NOMO-1 (cell line): ENCODE measurements at regions not wholly inside any gene's neighbourhood (a gene's known extent, or its start where the extent isn't known, plus 50 kb on each side); places are given as distances from the start of the nearest gene placed in this dataset.
"Not testable (repeated sequence)": the region's sequence is repeated elsewhere in the genome, so short reads cannot be mapped to it uniquely, and the experiment has no call there.

Experiments
- DNase-seq, 2 experiments: peaks; one replicate each; lab custom pipeline; 2025; ENCODE audit not compliant: unreplicated experiment in 2 of 2; lab: John Stamatoyannopoulos, UW

DNA sequence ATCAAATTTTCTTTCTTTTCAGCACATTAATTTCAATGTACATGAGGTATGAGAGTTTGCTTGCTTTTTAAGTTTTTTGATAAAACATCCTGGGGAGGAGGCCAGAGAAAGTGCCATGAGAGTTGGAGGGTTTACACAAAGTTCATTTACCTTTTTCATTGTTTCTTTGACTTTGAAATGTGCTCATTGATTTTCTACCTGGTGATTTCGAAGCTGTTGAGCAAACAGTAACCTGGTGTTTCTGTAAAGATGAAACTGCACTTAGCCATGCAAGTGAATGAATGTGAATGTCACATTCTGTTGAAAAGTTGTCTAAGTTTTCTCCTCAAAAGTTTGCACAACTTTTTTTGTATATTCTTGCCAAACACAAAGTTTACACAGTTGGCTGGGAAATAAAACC lies 797.0 kb downstream of the METTL4 start:
- DNase-seq: no peak

DNA sequence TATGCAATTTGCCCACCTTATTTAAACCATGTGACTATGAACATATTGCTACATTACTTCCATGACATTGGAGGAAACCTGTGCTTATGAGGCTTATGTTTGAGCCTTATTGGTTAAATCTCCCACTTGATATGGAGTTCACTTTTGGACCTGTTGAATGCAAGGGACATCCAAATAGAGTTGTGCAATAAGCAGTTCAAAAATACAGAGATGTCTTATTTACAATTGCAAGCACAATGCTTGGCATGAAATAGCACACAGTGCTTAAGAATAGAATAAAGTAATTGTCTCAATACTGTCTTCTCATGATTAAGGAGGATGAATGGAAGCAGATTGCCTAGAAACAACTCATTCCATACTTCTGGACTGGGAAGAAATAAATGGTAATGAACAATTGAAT lies 793.5 kb downstream of the METTL4 start:
- DNase-seq: no peak

DNA sequence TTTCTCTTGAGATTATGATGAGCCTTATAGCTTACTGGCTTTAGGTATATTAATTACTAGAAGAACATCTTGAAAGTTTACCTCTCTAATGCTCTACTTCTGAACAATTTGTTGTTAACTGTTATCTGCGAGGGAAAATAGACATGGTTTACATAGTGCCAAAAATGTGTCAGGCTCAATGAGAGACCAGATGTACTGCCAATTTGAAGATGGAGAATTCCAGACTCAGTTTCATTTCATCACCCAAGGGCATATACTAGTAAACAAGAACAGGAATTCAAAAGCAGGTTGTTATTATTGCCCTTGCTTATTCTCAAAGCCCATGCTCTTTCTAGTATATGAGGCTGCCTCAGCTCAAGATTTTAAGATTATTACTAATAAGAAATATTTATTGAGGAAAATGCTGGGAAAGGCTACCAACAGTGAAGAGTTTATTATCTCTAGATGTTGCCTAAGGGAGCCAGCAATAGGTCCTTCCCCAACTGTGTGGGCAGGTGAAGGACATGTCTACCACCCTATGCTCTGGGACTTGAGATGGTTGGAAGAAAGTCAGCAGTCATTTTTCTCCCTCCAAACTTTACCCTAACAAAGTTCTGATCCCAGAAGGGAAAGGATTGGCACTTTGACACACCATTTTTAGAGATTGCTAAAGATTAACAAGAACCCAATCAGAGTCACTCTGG lies 792.7 kb downstream of the METTL4 start:
- no peak for DNase-seq

DNA sequence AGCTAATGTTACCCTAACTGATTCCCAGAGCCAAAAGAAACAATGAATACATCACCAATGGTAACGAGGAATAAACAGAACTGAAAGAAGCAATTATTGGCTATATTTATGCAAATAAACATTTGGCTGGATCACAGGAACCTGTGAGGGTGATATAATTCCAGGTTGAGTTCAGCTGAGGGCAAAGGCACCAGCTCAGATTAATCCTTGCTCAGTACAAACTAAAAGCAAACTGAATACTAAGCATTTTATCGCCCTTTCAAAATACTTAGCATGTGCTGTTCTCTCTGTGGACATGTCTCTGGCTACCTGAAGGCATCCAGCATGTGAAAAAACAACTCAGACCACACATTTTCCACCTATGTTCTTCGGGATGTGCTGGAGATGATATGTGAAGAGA lies 791.7 kb downstream of the METTL4 start:
- no peak for DNase-seq

DNA sequence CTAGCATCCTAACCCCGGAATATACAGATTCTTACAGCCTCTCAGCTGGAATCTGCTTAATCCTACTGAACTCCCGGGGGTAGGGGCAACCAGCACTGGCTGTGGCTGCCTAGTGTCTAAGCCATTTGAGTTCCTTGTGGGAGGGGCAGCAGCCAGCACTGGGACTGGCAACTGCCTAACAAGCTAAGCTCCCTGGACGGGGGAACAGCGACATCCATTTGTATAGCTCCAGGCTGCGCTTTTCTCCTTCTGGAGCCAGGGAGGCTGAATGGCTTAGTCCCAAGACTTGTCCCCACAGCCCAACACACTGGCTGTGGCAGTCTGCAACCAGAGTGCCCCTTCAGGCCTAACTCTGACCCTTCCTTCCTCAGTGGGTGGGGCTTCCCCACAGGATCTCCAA lies 787.2 kb downstream of the METTL4 start:
- no peak for DNase-seq

DNA sequence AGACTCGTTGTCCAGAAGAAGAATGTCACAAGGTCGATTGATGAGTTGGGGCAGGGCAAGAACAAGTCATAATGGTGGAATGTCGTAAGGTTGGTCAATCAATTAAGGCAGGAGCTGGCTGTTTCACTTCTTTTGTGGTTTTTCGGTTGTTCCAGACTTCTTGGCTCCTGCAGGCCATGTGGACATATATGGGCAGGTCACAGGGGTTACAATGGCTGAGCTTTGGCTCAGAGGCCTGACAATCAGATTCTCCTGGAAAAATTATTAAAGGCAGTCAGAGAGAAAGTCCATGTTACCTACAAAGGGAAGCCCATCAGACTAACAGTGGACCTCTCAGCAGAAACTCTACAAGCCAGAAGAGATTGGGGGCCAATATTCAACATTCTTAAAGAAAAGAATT lies 785.3 kb downstream of the METTL4 start:
- not testable (repeated sequence) for DNase-seq

DNA sequence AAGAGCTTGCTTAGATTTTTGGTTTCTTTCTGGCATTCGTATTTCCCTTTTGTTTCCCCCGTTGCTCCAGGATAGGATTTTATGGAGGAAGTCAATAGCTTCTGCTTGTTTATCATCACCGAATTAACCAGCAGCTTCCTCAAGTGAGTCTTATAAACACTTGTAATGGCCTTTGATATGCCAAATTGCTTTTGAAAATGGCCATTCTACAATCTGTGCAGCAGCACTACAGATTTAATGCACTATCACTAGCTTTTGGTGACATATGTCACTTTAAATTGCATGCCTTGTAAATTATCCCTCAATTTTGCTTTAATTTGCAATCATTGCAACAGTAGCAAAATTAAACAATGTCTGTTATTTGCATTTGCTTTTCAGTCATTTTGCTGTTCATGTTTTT lies 774.7 kb downstream of the METTL4 start:
- no peak for DNase-seq

DNA sequence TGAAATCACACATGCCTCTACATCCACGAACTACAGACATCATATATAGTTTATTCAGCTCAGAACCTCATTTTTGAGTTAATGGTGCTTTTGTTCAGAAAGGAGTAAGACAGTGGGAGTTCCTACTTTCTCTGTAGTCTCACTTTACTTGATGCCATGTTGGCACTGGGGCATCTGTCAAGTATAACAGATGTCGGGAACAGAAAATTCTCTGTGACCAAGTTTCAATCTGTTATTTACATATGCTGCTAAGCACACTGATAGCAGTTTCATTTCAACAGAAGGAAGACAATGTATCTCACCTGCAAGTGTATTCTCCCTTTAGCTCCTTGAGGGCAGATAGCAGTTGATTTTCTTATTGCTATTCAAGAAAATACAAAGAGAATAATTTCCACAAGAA lies 774.1 kb downstream of the METTL4 start:
- DNase-seq: no peak

DNA sequence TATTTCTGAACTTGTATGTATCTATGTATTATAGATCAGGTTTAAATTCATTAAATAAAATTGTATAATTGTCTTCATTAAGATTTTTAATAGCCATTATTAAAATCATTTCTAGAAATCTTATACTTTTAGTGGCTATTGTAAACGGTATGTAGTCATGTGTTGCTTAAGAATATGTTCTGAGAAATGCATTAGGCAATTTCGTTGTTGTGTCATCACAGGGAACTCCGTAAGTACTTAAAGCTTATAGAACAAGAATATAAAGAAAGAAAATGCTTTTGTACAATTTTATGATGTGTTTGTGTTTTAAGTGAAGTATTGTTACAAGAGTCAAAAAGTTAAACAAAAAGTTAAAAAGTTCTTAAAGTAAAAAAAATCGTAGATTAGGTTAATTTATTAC lies 765.8 kb downstream of the METTL4 start:
- no peak for DNase-seq

DNA sequence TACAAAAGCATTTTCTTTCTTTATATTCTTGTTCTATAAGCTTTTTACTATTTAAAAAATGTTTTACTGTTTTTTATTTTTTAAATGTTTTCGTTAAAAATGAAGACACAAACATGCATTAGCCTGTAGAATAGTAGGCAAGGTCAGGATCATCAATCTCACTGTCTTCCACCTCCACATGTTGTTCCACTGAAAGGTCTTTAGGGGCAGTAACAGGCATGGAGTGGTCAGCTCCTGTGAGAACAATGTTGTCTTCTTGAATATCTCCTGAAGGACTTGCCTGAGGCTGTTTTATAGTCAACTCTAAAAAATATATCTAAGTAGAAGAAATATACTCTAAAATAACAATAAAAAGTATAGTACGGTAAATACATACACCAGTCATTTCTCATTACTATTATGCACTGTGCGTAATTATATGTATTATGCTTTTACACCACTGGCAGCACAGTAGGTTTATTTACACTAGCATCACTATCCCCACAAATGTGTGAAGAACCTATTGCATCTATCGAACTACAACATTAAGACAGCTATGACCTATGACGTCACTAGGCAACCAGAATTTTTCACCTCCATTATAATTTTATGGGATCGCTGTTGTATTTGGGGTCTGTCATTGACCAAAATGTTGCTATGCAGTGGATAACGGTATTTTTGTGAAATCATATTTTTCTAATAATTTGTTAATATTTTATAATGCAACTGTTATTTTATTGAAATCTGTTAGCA lies 764.3 kb downstream of the METTL4 start:
- DNase-seq: no peak

DNA sequence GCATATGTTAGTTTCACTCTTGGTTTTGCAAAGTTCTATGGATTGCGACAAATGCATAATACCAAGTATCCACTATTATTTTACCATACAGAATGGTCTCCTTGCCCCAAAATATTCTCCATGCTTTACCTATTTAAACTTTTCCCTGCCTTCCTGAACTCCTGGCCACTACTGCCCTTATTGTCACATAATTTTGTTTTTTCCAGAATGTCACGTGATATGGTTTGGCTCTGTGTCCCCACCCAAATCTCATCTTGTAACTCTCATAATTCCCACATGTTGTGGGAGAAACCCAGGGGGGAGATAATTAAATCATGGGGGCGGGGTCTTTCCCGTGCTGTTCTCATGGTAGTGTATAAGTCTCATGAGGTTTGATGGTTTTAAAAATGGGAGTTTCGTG lies 760.0 kb downstream of the METTL4 start:
- DNase-seq: no peak

DNA sequence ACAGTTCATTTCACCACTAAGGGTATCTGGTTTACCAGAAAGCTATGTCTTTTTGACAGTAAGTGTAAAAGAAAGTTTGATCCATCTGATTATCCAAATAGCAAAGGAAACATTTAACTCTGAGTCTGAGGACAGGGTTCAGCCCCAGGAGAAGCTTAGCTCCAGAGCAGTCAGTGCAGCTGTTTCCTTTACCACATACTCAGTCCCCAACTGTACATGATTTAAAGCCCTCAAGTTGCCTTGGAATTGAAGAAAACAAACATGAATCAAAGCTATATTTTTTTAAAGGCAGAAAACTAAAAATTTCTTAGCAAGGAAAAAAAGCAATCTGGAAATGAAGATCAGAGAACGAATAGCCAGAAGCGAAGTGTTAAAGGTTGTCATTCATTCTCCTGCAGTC lies 746.0 kb downstream of the METTL4 start:
- no peak for DNase-seq

DNA sequence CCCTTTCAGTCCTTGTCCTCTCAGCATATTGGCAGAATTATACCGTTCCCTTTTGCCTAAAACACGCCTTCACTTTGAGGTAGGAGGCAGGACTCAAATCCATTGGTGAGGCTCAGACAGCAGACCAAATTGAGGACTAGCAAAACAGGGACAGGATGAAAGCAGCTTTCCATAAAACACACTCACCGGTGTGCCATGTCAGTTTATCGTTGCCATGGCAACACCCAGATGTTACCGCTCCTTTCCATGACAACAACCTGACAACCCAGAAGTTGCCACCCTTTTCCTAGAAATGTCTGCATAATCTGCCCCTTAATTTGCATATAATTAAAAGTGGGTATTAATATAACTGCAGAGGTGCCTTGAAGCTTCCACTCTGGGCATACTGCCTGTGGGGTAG lies 730.4 kb downstream of the METTL4 start:
- DNase-seq: no peak

DNA sequence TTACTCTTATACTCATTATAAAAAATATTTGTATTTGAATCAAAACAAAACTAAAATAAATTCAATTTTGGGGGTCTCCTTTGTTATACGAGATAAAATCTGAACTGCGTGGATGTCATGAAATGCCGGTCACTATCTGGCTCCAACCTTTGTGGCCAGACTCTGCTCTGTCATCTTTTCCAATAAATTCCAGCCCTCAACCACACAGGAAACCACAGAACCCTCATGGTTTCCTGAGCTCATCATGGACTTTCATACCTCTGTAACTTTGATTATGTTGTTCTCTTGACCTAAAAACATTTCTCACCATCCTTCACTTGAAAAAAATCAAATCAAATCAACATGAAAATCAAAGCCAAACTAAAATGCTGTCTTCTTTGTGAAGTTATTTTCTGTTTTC lies 724.7 kb downstream of the METTL4 start:
- DNase-seq: no peak

DNA sequence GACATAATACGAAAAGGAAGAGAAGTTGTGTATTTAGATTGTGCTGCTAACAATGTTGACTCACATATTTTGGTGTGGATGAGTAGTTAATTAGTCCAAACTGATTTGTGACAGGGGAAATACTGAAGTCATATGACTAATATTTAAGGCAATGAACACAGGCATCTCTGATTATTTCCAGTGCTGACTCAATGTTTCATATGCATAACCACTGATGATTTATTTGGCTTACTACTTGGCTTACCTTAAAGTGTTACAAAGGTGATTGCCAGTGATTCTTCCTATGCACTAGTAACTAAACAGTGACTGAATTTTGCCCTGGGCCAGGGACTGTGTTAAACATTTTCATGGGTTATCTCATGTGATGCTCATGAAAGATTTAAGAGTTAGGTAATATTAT lies 722.6 kb downstream of the METTL4 start:
- no peak for DNase-seq

DNA sequence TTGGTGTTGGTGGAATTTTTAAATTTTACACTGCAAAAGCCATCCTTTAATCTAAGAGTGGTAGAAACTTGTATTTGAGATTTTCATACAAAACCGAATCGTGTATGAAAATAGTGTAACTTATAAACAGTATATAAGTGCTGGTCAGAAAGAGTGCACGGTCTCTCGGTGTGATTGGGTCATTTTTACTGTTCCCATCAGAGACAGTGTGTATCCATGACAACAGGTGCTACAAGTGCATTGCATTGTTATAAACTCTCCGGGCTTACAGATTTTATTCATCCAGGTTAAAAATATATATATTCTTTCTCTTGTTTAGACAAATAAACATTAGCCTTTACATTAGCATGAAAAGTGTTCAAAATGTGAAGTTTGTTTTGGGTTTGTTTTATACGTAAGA lies 721.9 kb downstream of the METTL4 start:
- no peak for DNase-seq

DNA sequence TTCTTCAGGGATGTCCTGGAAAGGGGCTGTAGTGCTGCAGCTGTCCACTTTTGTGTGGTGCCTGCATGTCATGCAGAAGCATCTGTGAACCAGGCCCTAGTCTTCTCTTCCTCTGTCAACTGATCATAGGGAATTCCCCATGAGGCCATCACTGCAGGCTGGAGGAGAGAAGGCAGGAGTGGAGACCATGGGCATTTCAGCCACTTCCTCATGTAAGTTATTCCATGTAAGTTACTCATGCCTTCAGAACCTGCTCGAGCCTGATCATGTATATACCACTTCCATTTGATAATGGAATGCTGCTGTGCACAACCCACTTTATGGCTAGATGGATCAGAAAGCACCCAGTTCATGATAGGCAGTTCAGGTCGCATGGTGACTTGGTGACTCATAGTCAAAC lies 714.0 kb downstream of the METTL4 start:
- not testable (repeated sequence) for DNase-seq

DNA sequence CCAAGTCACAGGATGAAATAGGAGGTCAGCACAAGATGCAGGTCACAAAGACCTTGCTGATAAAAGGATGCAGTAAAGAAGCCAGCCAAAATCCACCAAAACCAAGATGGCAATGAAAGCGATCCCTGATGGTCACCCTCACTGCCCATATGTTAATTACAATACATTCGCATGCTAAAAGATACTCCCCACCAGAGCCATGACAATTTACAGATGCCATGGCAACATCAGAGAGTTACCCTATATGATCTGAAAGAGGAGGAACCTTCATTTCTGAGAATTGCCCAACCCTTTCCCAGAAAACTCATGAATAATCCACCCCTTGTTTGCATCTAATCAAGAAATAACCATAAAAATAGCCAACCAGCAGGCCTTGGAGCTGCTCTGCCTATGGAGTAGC lies 709.8 kb downstream of the METTL4 start:
- DNase-seq: no peak

DNA sequence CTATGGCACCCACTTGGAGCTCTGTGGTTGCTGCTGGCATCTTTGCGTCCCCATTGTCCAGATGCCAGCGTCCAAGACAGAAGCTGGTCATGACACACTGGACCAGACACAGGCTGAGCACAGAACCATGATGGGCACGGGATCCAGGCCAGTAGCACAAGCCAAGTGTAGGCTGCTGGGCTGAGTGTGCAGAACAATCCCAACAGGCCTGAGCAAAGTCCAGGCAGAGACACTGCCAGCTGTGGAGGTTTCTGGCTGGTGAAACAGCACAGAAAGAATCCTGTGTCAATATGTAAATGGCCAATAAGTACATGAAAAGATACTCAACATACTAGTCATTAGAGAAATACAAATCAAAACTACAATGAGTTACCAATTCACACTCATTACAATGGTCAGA lies 705.4 kb downstream of the METTL4 start:
- no peak for DNase-seq

DNA sequence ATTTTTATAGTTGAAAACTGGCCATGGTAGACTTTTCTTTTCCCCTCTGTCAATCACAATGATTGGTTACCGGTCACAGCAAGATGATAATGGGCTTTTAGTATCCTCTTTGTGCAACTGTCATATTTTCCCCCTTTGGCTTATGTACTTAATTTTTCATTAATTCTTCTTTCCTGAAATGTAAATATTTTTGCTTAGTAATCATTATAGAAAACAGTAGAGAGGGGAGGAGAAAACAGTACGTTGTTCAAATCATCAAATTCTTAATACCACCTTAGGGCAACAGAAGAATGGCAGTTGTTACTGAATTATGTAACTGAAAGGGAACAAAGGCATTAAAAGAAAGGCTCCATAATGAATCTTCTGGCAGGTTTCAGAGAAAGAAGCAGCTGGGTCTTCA lies 699.0 kb downstream of the METTL4 start:
- DNase-seq: no peak

DNA sequence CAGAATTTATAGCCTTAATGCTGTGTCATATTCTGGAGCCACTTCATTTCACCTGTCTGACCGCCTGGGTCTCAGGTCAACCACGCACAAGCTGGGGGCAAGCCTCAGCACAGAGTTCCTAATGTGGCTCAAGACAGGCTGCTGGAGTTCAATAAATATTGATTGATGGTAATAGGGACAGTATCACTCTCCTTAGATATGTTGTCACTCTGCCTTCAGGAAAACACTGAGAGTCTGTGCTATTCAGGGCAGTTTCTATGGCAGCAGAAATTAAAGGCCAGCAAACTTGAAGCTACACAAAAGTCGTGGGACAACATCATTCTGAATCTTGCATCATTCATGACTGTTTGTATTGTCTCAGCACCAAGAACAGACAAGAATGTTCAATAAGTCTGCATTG lies 696.1 kb downstream of the METTL4 start:
- DNase-seq: no peak

DNA sequence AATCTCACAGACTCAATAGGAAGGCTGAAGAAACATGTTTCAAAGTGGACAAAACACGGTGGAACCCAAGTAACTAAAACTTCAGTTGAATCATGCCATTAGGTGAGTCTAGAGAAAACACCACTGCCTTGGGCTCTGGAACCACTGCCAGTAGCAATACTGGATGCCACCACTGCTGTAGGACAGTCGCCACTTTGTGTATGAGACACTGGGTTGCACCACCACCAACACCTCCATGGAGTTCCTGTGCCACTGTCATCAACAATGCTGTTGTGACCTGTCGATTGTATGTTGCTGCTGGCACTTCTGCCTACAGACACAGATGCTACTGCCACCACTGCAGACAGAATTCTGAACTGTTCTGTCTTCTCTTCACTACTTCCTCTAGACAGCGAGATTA lies 686.7 kb downstream of the METTL4 start:
- DNase-seq: no peak

DNA sequence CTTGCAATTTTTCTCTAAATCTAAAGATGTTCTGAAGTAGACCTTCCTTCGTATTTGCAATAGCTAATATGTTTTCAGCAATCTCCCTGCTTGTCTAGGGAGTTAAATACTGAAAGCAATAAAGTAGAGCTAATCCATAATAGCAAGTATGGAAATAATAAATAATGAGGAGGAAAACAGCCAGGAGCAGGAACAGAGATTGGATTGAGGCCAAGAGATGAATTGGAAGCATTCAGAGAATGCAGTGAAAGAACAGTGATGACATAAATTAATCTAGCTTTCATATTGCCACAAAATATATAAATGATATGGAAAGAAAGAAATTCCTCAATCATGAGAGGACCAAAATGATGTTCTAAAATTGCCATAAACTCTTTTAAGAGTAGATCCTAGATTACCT lies 679.7 kb downstream of the METTL4 start:
- no peak for DNase-seq
